ENCODE measurements at regions not wholly inside any gene's neighbourhood (a gene's known extent, or its start where the extent isn't known, plus 50 kb on each side); places are given as distances from the start of the nearest gene placed in this dataset.
A peak's percentile ranks its signal among the peaks of the same experiment; 100 is the strongest.
"Not testable (repeated sequence)": the region's sequence is repeated elsewhere in the genome, so short reads cannot be mapped to it uniquely, and the experiment has no call there.

- no peak for DNase-seq (ENCODE audit: low read depth in 2 of 2)
These were observed 81.1 kb upstream of the SPRY4 start for GRCh38 chr5:142405814-142406395.

- no peak for DNase-seq (ENCODE audit: low read depth in 2 of 2)
These were observed 80.2 kb upstream of the SPRY4 start for GRCh38 chr5:142405023-142405422.

- no peak for DNase-seq (ENCODE audit: low read depth in 2 of 2)
These were observed 79.2 kb upstream of the SPRY4 start for GRCh38 chr5:142404046-142404477.

GRCh38 chr5:142403583-142403982 lies 78.8 kb upstream of the SPRY4 start:
- DNase-seq (ENCODE audit: low read depth in 2 of 2), result no peak

- DNase-seq (ENCODE audit: low read depth in 2 of 2), result no peak
These were observed 78.0 kb upstream of the SPRY4 start for GRCh38 chr5:142402752-142403318.

GRCh38 chr5:142400415-142400814 lies 75.6 kb upstream of the SPRY4 start:
- DNase-seq (ENCODE audit: low read depth in 2 of 2), result no peak

GRCh38 chr5:142399891-142400290 lies 75.1 kb upstream of the SPRY4 start:
- no peak for DNase-seq (ENCODE audit: low read depth in 2 of 2)

GRCh38 chr5:142398730-142399055 lies 73.9 kb upstream of the SPRY4 start:
- no peak for DNase-seq (ENCODE audit: low read depth in 2 of 2)

- DNase-seq (ENCODE audit: low read depth in 2 of 2), result not testable (repeated sequence)
These were observed 73.3 kb upstream of the SPRY4 start for GRCh38 chr5:142398011-142398729.

- DNase-seq (ENCODE audit: low read depth in 2 of 2), result no peak
These were observed 72.4 kb upstream of the SPRY4 start for GRCh38 chr5:142397178-142397577.

GRCh38 chr5:142396436-142397038 lies 71.7 kb upstream of the SPRY4 start:
- no peak for DNase-seq (ENCODE audit: low read depth in 2 of 2)

- DNase-seq (ENCODE audit: low read depth in 2 of 2), result no peak
These were observed 70.5 kb upstream of the SPRY4 start for GRCh38 chr5:142395334-142395733.

- DNase-seq (ENCODE audit: low read depth in 2 of 2), result no peak
These were observed 66.4 kb upstream of the SPRY4 start for GRCh38 chr5:142391058-142391845.

GRCh38 chr5:142390334-142390733 lies 65.5 kb upstream of the SPRY4 start:
- no peak for DNase-seq (ENCODE audit: low read depth in 2 of 2)

GRCh38 chr5:142388696-142389095 lies 63.9 kb upstream of the SPRY4 start:
- no peak for DNase-seq (ENCODE audit: low read depth in 2 of 2)

- no peak for DNase-seq (ENCODE audit: low read depth in 2 of 2)
These were observed 62.3 kb upstream of the SPRY4 start for GRCh38 chr5:142387024-142387682.

GRCh38 chr5:142386137-142387023 lies 61.6 kb upstream of the SPRY4 start:
- DNase-seq (ENCODE audit: low read depth in 2 of 2), result no peak

- DNase-seq (ENCODE audit: low read depth in 2 of 2), result peak in 1 of 2 experiments; percentile 43
These were observed 60.4 kb upstream of the SPRY4 start for GRCh38 chr5:142385194-142385593.

- DNase-seq (ENCODE audit: low read depth in 2 of 2), result no peak
These were observed 59.2 kb upstream of the SPRY4 start for GRCh38 chr5:142384014-142384413.

GRCh38 chr5:142382186-142382585 lies 57.4 kb upstream of the SPRY4 start:
- DNase-seq (ENCODE audit: low read depth in 2 of 2), result no peak

All from fibroblast of skin of left biceps (primary cell).